Panc1 (cell line): ENCODE measurements at regions not wholly inside any gene's neighbourhood (a gene's known extent, or its start where the extent isn't known, plus 50 kb on each side); places are given as distances from the start of the nearest gene placed in this dataset.

ENCODE experiments used
- CTCF ChIP-seq: fragments of 450-650 bp; IDR thresholded peaks from 2 replicates; pipeline ENCODE4 v1.5.1; 2017; ENCODE audit warnings: mild to moderate bottlenecking
- TCF7L2 ChIP-seq: IDR thresholded peaks from 2 replicates; pipeline ENCODE4 v1.6.1; 2011; ENCODE audit warnings: mild to moderate bottlenecking, low read depth, low read length, inconsistent platforms

- TF ChIP-seq CTCF, result no peak
- TF ChIP-seq TCF7L2, result no peak
Observed at GRCh38 chr5:135145985-135146384, 112.0 kb upstream of the PITX1 start.
